KMS-11 (cell line): ENCODE measurements at regions not wholly inside any gene's neighbourhood (a gene's known extent, or its start where the extent isn't known, plus 50 kb on each side); places are given as distances from the start of the nearest gene placed in this dataset.
"Not testable (repeated sequence)": the region's sequence is repeated elsewhere in the genome, so short reads cannot be mapped to it uniquely, and the experiment has no call there.

Experiments
- H2AFZ ChIP-seq: fragments of 200-600 bp; sonication (generic); 2 replicates; pipeline ENCODE4 v1.6.1; 2016; ENCODE audit warnings: antibody characterized with exemption, mixed run types, low read depth
- H3K27ac ChIP-seq: fragments of 200-600 bp; sonication (generic); 2 replicates; pipeline ENCODE4 v1.6.1; 2016; ENCODE audit warnings: mild to moderate bottlenecking, mixed run types
- H3K27me3 ChIP-seq: fragments of 200-600 bp; sonication (generic); 2 replicates; pipeline ENCODE4 v1.6.1; 2017; ENCODE audit warnings: mild to moderate bottlenecking, low read depth, mixed run types, moderate library complexity; ENCODE audit not compliant: insufficient read depth
- H3K36me3 ChIP-seq: fragments of 200-600 bp; sonication (generic); 2 replicates; pipeline ENCODE4 v1.6.1; 2017; ENCODE audit warnings: mild to moderate bottlenecking, mixed run types; ENCODE audit not compliant: insufficient read depth
- H3K4me1 ChIP-seq: fragments of 200-600 bp; sonication (generic); 2 replicates; pipeline ENCODE4 v1.6.1; 2016; ENCODE audit warnings: mild to moderate bottlenecking, low read depth, mixed run types; ENCODE audit not compliant: poor library complexity, severe bottlenecking
- H3K4me2 ChIP-seq: fragments of 200-600 bp; sonication (generic); 2 replicates; pipeline ENCODE4 v1.7.0; 2016; ENCODE audit warnings: mild to moderate bottlenecking, mixed run types
- H3K4me3 ChIP-seq: fragments of 200-600 bp; sonication (generic); IDR thresholded peaks from 2 replicates; pipeline ENCODE4 v1.6.1; 2017; ENCODE audit warnings: low read depth, low read length, mixed read lengths; ENCODE audit not compliant: insufficient read depth
- H3K79me2 ChIP-seq: fragments of 200-600 bp; sonication (generic); 2 replicates; pipeline ENCODE4 v1.6.1; 2016; ENCODE audit warnings: low read depth, mixed run types; ENCODE audit not compliant: insufficient read depth
- H3K9ac ChIP-seq: fragments of 200-600 bp; sonication (generic); 2 replicates; pipeline ENCODE4 v1.6.1; 2016; ENCODE audit warnings: mild to moderate bottlenecking, mixed run types
- H4K20me1 ChIP-seq: fragments of 200-600 bp; sonication (generic); 2 replicates; pipeline ENCODE4 v1.6.1; 2016; ENCODE audit warnings: mild to moderate bottlenecking, mixed run types; ENCODE audit not compliant: insufficient read depth
- TF ChIP-seq, protein P1 (sequence below): fragments of 200-600 bp; sonication (generic); conservative IDR thresholded peaks from 2 replicates; pipeline ENCODE4 v1.6.1; 2017; ENCODE audit warnings: low read depth, mild to moderate bottlenecking, antibody characterized with exemption, low read length, moderate library complexity, mixed read lengths

DNA sequence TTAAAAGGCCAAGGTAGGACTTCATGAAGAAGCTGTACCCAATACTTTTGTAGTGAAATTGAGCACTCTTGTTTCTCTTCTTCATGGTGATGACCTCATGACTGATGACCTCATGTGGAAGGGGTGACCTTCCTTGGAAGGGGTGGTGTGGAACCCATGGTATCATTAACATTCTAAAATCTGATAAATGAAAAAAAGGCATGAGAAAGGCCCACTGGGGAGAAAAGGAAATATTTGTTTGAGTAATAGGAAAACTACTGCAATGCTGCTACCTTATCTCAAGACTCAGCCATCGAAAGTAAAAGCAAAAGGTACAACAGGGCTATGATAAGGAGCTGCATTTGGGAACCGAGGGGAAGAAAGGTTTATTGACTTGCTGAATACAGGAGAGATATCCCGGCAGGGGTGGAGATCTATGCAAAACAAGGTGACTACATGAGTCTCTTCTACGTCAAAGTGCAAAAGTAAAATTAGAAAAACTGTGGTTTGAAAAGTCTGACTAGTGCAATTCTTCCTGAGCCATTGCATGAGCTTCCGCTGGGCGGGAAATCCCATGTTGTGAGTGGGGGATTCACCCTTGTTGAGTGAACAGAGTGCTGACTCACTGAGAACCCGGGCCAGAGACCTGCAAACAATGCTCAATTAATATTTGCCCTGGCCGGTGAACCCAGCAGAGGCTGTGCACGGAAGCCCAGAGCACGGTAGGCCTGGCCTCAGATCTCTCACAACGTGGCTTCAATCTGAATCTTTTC, 138.9 kb upstream of the RFC3 start:
- H3K4me2 ChIP-seq: peak overlapping the region; percentile 99
- H2AFZ ChIP-seq: peak overlapping the region; percentile 55
- no peaks in the 10 kb centered on the region for H4K20me1 ChIP-seq
- no peaks in the 10 kb centered on the region for H3K36me3 ChIP-seq
- H3K27ac ChIP-seq: peak overlapping the region; percentile 99
- H3K79me2 ChIP-seq: no peaks in the 10 kb centered on the region
- peak overlapping the region; percentile 96 for H3K9ac ChIP-seq
- no peaks in the 10 kb centered on the region for H3K27me3 ChIP-seq
- H3K4me3 ChIP-seq: no peak overlapping the region
- H3K4me1 ChIP-seq: peaks cover 17% of the 10 kb centered on the region
- TF ChIP-seq, protein P1, sequence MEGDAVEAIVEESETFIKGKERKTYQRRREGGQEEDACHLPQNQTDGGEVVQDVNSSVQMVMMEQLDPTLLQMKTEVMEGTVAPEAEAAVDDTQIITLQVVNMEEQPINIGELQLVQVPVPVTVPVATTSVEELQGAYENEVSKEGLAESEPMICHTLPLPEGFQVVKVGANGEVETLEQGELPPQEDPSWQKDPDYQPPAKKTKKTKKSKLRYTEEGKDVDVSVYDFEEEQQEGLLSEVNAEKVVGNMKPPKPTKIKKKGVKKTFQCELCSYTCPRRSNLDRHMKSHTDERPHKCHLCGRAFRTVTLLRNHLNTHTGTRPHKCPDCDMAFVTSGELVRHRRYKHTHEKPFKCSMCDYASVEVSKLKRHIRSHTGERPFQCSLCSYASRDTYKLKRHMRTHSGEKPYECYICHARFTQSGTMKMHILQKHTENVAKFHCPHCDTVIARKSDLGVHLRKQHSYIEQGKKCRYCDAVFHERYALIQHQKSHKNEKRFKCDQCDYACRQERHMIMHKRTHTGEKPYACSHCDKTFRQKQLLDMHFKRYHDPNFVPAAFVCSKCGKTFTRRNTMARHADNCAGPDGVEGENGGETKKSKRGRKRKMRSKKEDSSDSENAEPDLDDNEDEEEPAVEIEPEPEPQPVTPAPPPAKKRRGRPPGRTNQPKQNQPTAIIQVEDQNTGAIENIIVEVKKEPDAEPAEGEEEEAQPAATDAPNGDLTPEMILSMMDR: no peak

DNA sequence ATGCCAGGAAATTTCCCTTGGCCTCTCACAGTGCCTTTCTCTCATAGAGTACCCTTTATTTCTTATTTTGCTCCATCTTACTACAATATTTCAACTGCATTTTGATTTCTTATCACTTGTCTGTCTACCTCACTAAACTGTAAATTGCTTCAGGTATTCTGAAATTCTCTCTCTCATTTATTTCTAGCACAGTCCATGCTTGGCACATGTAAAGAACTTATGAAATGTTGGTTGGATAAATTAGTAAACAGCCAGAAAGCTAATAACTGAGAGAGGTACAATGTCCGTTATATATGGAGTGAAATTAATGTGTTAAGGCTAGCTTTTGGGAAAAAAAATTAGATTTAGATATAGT, 138.3 kb upstream of the RFC3 start:
- Histone ChIP-seq H3K27me3 (no peaks in the 10 kb centered on the region), H3K4me2 (peak overlapping the region; percentile 99), H2AFZ (peak overlapping the region; percentile 55), H3K4me1 (peaks cover 17% of the 10 kb centered on the region), H3K36me3 (no peaks in the 10 kb centered on the region), H4K20me1 (no peaks in the 10 kb centered on the region), H3K79me2 (no peaks in the 10 kb centered on the region), H3K27ac (peak overlapping the region; percentile 99), H3K9ac (peak overlapping the region; percentile 96), H3K4me3 (no peak overlapping the region)
- TF ChIP-seq, protein P1: no peak

DNA sequence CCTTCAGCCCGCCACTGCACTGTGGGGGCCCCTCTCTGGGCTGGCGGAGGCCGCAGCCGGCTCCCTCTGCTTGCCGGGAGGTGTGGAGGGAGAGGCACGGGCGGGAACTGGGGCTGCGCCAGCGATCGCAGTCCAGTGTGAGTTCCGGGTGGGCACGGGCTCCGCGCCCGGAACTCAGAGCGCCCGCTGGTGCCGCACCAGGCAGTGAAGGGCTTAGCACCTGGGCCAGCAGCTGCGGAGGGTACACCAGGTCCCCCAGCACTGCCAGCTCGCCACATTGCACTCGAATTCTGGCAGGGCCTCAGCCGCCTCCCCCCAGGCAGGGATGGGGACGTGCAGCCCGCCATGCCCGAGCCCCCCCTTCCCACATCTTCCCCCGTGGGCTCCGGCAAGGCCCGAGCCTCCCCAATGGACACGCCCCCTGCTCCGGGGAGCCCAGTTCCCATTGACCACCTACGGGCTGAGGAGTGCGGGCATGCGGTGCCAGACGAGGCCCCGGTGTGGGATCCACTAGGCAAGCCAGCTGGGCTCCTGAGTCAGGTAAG, 135.9 kb upstream of the RFC3 start:
- TF ChIP-seq, protein P1: no peak
- no peak overlapping the region for H2AFZ ChIP-seq
- no peak overlapping the region for H3K4me3 ChIP-seq
- H3K27me3 ChIP-seq: no peaks in the 10 kb centered on the region
- no peak overlapping the region for H3K9ac ChIP-seq
- no peak overlapping the region for H3K4me2 ChIP-seq
- H3K36me3 ChIP-seq: no peaks in the 10 kb centered on the region
- H4K20me1 ChIP-seq: no peaks in the 10 kb centered on the region
- H3K4me1 ChIP-seq: peaks cover 17% of the 10 kb centered on the region
- no peak overlapping the region for H3K27ac ChIP-seq
- H3K79me2 ChIP-seq: no peaks in the 10 kb centered on the region

DNA sequence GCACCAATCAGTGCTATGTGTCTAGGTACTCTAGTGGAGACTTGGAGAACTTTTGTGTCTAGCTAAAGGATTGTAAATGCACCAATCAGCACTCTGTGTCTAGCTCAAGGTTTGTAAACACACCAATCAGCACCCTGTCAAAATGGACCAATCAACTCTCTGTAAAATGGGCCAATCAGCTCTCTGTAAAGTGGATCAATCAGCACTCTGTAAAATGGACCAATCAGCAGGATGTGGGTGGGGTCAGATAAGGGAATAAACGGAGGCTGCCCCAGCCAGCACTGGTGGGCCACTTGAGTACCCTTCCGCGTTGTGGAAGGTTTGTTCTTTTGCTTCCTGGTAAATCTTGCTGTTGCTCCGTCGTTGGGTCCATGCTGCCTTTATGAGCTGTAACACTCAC, 135.3 kb upstream of the RFC3 start:
- H3K9ac ChIP-seq, H3K4me2 ChIP-seq, H2AFZ ChIP-seq, H3K4me3 ChIP-seq, H3K27ac ChIP-seq, H3K27me3 ChIP-seq, H3K79me2 ChIP-seq, H3K36me3 ChIP-seq, H4K20me1 ChIP-seq: not testable (repeated sequence)
- H3K4me1 ChIP-seq: peaks cover 17% of the 10 kb centered on the region

DNA sequence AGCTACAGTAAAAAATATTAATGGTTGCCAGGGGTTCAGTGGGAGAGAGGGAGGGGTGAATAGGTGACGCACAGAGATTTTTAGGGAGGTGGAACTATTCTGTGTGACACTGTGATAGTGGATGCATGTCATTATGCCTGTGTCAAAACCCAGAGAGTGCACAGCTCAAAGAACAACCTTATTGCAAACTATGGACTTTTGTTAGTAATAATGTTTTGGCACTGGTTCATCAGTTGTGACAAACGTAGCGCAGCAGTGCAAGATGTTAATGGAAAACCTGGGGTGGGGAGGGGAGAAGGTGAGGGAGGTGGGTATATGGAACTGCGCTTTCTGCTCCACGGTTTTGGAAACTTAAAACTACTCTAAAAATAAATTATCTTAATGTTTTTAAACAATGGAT, 134.6 kb upstream of the RFC3 start:
- Histone ChIP-seq H2AFZ (no peak overlapping the region), H4K20me1 (no peaks in the 10 kb centered on the region), H3K36me3 (no peaks in the 10 kb centered on the region), H3K79me2 (no peaks in the 10 kb centered on the region), H3K4me2 (no peak overlapping the region), H3K27ac (no peak overlapping the region), H3K4me1 (peaks cover 14% of the 10 kb centered on the region), H3K9ac (no peak overlapping the region), H3K27me3 (no peaks in the 10 kb centered on the region), H3K4me3 (no peak overlapping the region)
- TF ChIP-seq, protein P1: no peak
